NCI-H128 (cell line): ENCODE measurements at regions not wholly inside any gene's neighbourhood (a gene's known extent, or its start where the extent isn't known, plus 50 kb on each side); places are given as distances from the start of the nearest gene placed in this dataset.

Experiments
- DNase-seq: peaks from one replicate; lab custom pipeline; 2025; ENCODE audit not compliant: unreplicated experiment; lab: John Stamatoyannopoulos, UW

GRCh38 chr9:107694390-107694789, 204.8 kb upstream of the KLF4 start:
- DNase-seq, result no peak

GRCh38 chr9:107693625-107694326, 204.2 kb upstream of the KLF4 start:
- DNase-seq, result no peak

GRCh38 chr9:107691664-107692063, 202.1 kb upstream of the KLF4 start:
- DNase-seq, result no peak

GRCh38 chr9:107690021-107690420, 200.5 kb upstream of the KLF4 start:
- no peak for DNase-seq

- DNase-seq, result no peak
Measured at GRCh38 chr9:107688728-107689127, 199.2 kb upstream of the KLF4 start.

- DNase-seq, result no peak
Measured at GRCh38 chr9:107685901-107686300, 196.3 kb upstream of the KLF4 start.

GRCh38 chr9:107685376-107685775, 195.8 kb upstream of the KLF4 start:
- DNase-seq, result no peak

- no peak for DNase-seq
Measured at GRCh38 chr9:107684224-107684623, 194.7 kb upstream of the KLF4 start.

- no peak for DNase-seq
Measured at GRCh38 chr9:107683566-107683965, 194.0 kb upstream of the KLF4 start.

DNA sequence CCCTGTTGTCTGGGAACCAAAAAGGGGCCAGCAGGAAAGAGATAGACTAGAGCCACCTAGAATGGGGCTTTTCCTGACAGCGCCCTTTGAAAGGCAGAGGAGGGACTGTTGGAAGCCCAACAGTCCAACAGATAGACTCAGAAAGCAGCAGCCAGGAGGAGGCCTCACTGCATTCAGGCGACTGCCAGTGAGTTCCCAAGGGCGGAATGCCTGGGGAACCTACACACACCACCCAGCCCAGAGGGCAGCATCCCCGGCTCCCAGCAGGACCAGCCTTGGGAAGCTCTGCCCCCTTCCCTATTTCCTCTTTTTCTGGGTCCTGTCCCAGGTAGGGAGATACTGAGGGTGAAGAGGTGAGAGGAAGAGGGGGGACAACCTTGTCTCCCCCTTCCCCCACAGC, 192.4 kb upstream of the KLF4 start:
- DNase-seq, result no peak

- no peak for DNase-seq
Measured at GRCh38 chr9:107675351-107676259, 186.0 kb upstream of the KLF4 start.

- DNase-seq, result no peak
Measured at GRCh38 chr9:107674721-107675277, 185.2 kb upstream of the KLF4 start.

DNA sequence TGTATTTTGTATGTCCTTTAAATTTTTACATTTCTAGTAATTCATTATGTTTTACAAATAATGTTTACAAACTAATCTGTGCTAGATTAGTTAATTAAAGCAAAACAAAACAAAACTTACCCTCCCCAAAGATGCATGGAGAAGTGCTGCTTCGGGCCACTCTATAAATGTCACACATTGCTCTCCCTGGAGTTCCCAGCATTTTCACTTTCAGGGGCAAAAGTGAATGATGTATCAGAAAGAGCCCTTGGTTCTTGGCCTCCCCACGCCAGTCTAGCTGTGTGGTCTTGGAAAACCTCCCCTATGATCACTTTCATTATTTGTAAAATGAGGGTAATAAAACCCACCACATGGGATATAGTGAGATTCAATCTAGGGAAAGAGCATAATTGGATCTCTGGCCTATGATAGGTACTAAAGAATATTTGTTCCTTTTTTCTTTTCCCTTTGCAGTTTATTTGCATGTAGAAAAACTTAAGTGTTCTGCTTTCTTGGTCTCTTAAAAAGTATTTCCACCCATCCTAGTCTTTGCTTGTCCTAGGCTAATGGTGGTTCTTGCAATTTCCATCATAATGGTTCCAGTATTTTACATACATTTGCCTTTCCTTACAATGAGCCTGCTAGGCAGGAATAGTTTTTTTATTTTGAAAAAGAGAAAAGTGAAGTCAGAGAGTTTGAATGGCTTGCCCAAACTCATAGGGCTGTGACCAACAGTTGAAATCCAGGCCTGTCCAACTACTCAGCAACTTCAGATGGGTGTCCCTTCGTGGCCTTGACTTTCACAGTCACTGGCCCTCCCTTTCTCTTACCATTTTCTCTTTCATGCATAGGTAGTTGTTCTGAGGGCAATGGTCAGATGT, 184.5 kb upstream of the KLF4 start:
- no peak for DNase-seq

DNA sequence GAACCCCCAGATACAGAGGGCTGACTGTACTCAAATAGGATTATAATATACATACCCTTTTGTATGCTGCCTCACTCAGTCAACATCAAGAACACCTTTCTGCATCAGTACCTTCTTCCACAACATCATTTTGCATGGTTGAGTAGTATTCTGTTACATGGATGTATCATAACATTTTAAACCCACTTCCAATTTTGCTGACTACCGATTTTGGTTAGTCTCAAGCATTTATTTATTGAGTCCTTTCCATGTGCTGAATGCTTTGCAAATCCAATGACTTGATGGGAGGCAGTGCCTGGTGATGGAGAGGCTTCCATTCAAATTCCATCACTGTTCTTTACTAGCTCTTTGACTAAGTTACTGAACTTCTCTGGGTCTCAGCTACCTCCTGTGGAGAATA, 182.0 kb upstream of the KLF4 start:
- DNase-seq, result no peak

GRCh38 chr9:107669422-107669821, 179.9 kb upstream of the KLF4 start:
- DNase-seq, result no peak

DNA sequence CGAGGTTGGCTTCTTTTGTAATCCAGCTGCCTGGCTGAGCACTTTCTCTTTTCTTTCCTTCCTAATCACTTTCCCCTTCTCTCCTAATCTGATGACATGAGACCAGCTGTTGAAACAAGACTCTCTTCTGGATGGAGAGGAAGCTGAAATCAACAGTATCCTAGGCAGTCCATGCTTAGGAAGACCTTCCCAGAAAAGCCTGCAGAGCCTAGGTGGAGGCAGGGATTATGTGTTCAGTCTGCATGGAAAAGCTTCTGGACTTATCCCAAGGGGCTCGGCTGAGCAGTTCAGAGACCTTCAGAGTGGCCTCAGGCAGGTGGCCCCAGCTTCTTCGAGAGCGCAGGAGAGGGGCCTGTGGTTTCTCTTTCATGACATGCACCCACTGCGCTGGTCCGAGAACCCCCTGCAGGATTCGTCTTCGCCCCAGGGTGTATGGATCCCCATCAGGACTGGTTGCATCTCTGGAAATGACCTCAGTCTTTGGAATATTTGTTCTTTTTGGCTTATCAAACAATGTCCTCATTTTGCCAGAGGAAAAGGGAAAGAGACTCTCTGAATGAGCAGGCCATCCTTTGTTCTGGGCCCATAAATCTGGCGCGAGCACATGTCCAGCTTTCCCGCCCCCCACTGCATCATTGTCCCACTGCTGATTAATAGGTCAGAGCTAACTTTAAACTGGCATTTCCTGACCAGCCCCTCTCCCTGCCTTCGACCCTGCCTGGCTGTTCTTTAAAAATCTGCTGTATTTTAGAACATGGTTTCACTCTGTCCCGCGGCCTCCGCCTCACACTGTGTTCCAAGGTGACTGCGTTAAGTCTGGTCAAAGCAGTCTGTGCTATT, 177.9 kb upstream of the KLF4 start:
- DNase-seq, result no peak

DNA sequence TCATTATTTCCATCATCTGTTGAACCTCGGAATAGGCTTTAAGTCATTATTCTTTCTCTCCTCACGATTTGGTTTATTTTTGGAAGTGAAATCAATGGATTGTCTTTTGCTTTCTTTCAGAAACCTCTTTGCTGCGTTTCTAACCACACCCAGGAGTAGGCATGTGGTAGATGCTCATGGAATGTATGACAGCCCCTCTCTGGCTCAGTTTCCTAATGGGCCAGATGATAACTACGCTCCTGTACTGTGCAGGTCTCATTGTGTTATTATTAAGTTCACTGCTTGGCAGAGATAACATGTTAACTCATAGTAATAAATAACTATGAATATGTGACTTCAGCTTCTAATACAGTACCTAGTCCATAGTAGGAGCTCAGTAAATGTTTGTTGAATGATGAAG, 175.5 kb upstream of the KLF4 start:
- DNase-seq, result no peak

- DNase-seq, result no peak
Measured at GRCh38 chr9:107660976-107661375, 171.4 kb upstream of the KLF4 start.

- no peak for DNase-seq
Measured at GRCh38 chr9:107653263-107653821, 163.8 kb upstream of the KLF4 start.

DNA sequence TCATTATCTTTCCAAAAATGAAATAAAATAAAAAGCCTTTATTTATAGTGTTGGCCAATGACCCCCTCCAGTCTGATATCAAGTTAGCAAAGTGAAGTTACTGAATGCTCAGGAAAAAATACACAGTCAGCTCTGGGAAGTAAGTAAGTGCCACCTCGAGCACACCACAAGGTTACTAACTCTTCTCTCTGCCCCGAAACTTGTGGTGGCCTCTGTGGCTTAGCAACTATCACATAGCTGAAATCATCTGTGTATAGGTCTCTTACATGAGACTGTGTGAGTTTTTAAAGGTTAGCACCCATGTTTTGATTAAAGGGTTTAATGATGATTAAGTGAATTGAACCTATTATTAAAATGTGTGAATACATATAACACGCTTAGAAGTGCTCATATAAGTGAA, 161.4 kb upstream of the KLF4 start:
- DNase-seq, result no peak
